ENCODE measurements at regions not wholly inside any gene's neighbourhood (a gene's known extent, or its start where the extent isn't known, plus 50 kb on each side); places are given as distances from the start of the nearest gene placed in this dataset.
A peak's percentile ranks its signal among the peaks of the same experiment; 100 is the strongest.

- no peak for DNase-seq
Observed at GRCh38 chr15:97501291-97501690, 459.2 kb upstream of the ARRDC4 start.

- DNase-seq: no peak
Observed at GRCh38 chr15:97502038-97502437, 458.5 kb upstream of the ARRDC4 start.

GRCh38 chr15:97504031-97504792 lies 456.3 kb upstream of the ARRDC4 start:
- no peak for DNase-seq

- no peak for DNase-seq
Observed at GRCh38 chr15:97517737-97518136, 442.8 kb upstream of the ARRDC4 start.

- no peak for DNase-seq
Observed at GRCh38 chr15:97520689-97521088, 439.8 kb upstream of the ARRDC4 start.

- DNase-seq: peak; percentile 53
Observed at GRCh38 chr15:97521381-97522285, 438.9 kb upstream of the ARRDC4 start.

GRCh38 chr15:97522347-97522746 lies 438.2 kb upstream of the ARRDC4 start:
- no peak for DNase-seq

GRCh38 chr15:97525809-97526208 lies 434.7 kb upstream of the ARRDC4 start:
- DNase-seq: no peak

GRCh38 chr15:97528238-97528637 lies 432.3 kb upstream of the ARRDC4 start:
- DNase-seq: no peak

GRCh38 chr15:97545799-97546198 lies 414.7 kb upstream of the ARRDC4 start:
- no peak for DNase-seq

- DNase-seq: no peak
Observed at GRCh38 chr15:97547381-97547780, 413.1 kb upstream of the ARRDC4 start.

- DNase-seq: no peak
Observed at GRCh38 chr15:97561529-97561928, 399.0 kb upstream of the ARRDC4 start.

- DNase-seq: no peak
Observed at GRCh38 chr15:97563516-97563915, 397.0 kb upstream of the ARRDC4 start.

- peak; percentile 35 for DNase-seq
Observed at GRCh38 chr15:97566961-97567360, 393.5 kb upstream of the ARRDC4 start.

- DNase-seq: no peak
Observed at GRCh38 chr15:97567411-97567810, 393.1 kb upstream of the ARRDC4 start.

GRCh38 chr15:97576929-97577645 lies 383.4 kb upstream of the ARRDC4 start:
- DNase-seq: no peak

- no peak for DNase-seq
Observed at GRCh38 chr15:97585408-97585807, 375.1 kb upstream of the ARRDC4 start.

- no peak for DNase-seq
Observed at GRCh38 chr15:97592778-97593177, 367.7 kb upstream of the ARRDC4 start.

GRCh38 chr15:97597801-97598200 lies 362.7 kb upstream of the ARRDC4 start:
- DNase-seq: no peak

- DNase-seq: no peak
Observed at GRCh38 chr15:97598353-97598798, 362.1 kb upstream of the ARRDC4 start.

GRCh38 chr15:97600190-97600589 lies 360.3 kb upstream of the ARRDC4 start:
- DNase-seq: no peak

- DNase-seq: no peak
Observed at GRCh38 chr15:97604677-97605076, 355.8 kb upstream of the ARRDC4 start.
